KMS-11 (cell line): ENCODE measurements at regions not wholly inside any gene's neighbourhood (a gene's known extent, or its start where the extent isn't known, plus 50 kb on each side); places are given as distances from the start of the nearest gene placed in this dataset.

Experiments
- H2AFZ ChIP-seq: fragments of 200-600 bp; sonication (generic); 2 replicates; pipeline ENCODE4 v1.6.1; 2016; ENCODE audit warnings: antibody characterized with exemption, mixed run types, low read depth
- H3K27ac ChIP-seq: fragments of 200-600 bp; sonication (generic); 2 replicates; pipeline ENCODE4 v1.6.1; 2016; ENCODE audit warnings: mild to moderate bottlenecking, mixed run types
- H3K27me3 ChIP-seq: fragments of 200-600 bp; sonication (generic); 2 replicates; pipeline ENCODE4 v1.6.1; 2017; ENCODE audit warnings: mild to moderate bottlenecking, low read depth, mixed run types, moderate library complexity; ENCODE audit not compliant: insufficient read depth
- H3K36me3 ChIP-seq: fragments of 200-600 bp; sonication (generic); 2 replicates; pipeline ENCODE4 v1.6.1; 2017; ENCODE audit warnings: mild to moderate bottlenecking, mixed run types; ENCODE audit not compliant: insufficient read depth
- H3K4me1 ChIP-seq: fragments of 200-600 bp; sonication (generic); 2 replicates; pipeline ENCODE4 v1.6.1; 2016; ENCODE audit warnings: mild to moderate bottlenecking, low read depth, mixed run types; ENCODE audit not compliant: poor library complexity, severe bottlenecking
- H3K4me2 ChIP-seq: fragments of 200-600 bp; sonication (generic); 2 replicates; pipeline ENCODE4 v1.7.0; 2016; ENCODE audit warnings: mild to moderate bottlenecking, mixed run types
- H3K4me3 ChIP-seq: fragments of 200-600 bp; sonication (generic); IDR thresholded peaks from 2 replicates; pipeline ENCODE4 v1.6.1; 2017; ENCODE audit warnings: low read depth, low read length, mixed read lengths; ENCODE audit not compliant: insufficient read depth
- H3K79me2 ChIP-seq: fragments of 200-600 bp; sonication (generic); 2 replicates; pipeline ENCODE4 v1.6.1; 2016; ENCODE audit warnings: low read depth, mixed run types; ENCODE audit not compliant: insufficient read depth
- H3K9ac ChIP-seq: fragments of 200-600 bp; sonication (generic); 2 replicates; pipeline ENCODE4 v1.6.1; 2016; ENCODE audit warnings: mild to moderate bottlenecking, mixed run types
- H4K20me1 ChIP-seq: fragments of 200-600 bp; sonication (generic); 2 replicates; pipeline ENCODE4 v1.6.1; 2016; ENCODE audit warnings: mild to moderate bottlenecking, mixed run types; ENCODE audit not compliant: insufficient read depth
- TF ChIP-seq, protein P1 (sequence below): fragments of 200-600 bp; sonication (generic); conservative IDR thresholded peaks from 2 replicates; pipeline ENCODE4 v1.6.1; 2017; ENCODE audit warnings: low read depth, mild to moderate bottlenecking, antibody characterized with exemption, low read length, moderate library complexity, mixed read lengths

GRCh38 chr1:95849439-95849838 lies 615.4 kb downstream of the RWDD3 start:
- H3K4me3 ChIP-seq, result no peak overlapping the region
- H3K4me2 ChIP-seq, result no peak overlapping the region
- no peaks in the 10 kb centered on the region for H3K27me3 ChIP-seq
- H3K9ac ChIP-seq, result no peak overlapping the region
- H3K79me2 ChIP-seq, result no peaks in the 10 kb centered on the region
- no peak overlapping the region for H3K27ac ChIP-seq
- TF ChIP-seq, protein P1, sequence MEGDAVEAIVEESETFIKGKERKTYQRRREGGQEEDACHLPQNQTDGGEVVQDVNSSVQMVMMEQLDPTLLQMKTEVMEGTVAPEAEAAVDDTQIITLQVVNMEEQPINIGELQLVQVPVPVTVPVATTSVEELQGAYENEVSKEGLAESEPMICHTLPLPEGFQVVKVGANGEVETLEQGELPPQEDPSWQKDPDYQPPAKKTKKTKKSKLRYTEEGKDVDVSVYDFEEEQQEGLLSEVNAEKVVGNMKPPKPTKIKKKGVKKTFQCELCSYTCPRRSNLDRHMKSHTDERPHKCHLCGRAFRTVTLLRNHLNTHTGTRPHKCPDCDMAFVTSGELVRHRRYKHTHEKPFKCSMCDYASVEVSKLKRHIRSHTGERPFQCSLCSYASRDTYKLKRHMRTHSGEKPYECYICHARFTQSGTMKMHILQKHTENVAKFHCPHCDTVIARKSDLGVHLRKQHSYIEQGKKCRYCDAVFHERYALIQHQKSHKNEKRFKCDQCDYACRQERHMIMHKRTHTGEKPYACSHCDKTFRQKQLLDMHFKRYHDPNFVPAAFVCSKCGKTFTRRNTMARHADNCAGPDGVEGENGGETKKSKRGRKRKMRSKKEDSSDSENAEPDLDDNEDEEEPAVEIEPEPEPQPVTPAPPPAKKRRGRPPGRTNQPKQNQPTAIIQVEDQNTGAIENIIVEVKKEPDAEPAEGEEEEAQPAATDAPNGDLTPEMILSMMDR, result no peak
- H3K36me3 ChIP-seq, result no peaks in the 10 kb centered on the region
- H2AFZ ChIP-seq, result no peak overlapping the region
- H3K4me1 ChIP-seq, result no peaks in the 10 kb centered on the region
- no peaks in the 10 kb centered on the region for H4K20me1 ChIP-seq

- TF ChIP-seq, protein P1, result no peak
- Histone ChIP-seq H3K36me3 (no peaks in the 10 kb centered on the region), H3K27me3 (no peaks in the 10 kb centered on the region), H3K9ac (no peak overlapping the region), H3K4me2 (no peak overlapping the region), H3K27ac (no peak overlapping the region), H2AFZ (no peak overlapping the region), H3K79me2 (no peaks in the 10 kb centered on the region), H4K20me1 (no peaks in the 10 kb centered on the region), H3K4me3 (no peak overlapping the region), H3K4me1 (no peaks in the 10 kb centered on the region)
Measured at GRCh38 chr1:95850165-95850649, 616.2 kb downstream of the RWDD3 start.

DNA sequence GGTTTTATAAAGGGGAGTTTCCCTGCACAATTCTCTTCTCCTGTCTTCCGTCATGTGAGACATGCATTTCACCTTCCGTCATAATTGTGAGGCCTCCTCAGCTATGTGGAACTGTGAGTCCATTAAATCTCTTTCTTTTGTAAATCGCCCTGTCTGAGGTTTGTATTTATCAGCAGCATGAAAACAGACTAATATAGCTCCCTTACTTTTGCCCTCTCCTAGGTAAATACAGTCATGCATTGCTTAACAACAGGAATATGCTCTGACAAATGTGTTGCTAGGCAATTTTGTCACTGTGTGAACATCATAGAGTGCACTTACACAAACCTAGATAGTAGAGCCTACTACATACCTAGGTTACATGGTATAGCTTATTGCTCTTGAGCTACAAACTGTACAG lies 616.8 kb downstream of the RWDD3 start:
- no peak overlapping the region for H3K27ac ChIP-seq
- no peaks in the 10 kb centered on the region for H4K20me1 ChIP-seq
- TF ChIP-seq, protein P1, result no peak

GRCh38 chr1:95852483-95853070 lies 618.6 kb downstream of the RWDD3 start:
- no peak overlapping the region for H3K4me2 ChIP-seq
- H3K36me3 ChIP-seq, result no peaks in the 10 kb centered on the region
- H4K20me1 ChIP-seq, result no peaks in the 10 kb centered on the region
- no peak overlapping the region for H2AFZ ChIP-seq
- TF ChIP-seq, protein P1, result no peak
- no peak overlapping the region for H3K27ac ChIP-seq
- H3K79me2 ChIP-seq, result no peaks in the 10 kb centered on the region
- no peaks in the 10 kb centered on the region for H3K4me1 ChIP-seq
- no peak overlapping the region for H3K9ac ChIP-seq
- H3K27me3 ChIP-seq, result no peaks in the 10 kb centered on the region
- no peak overlapping the region for H3K4me3 ChIP-seq

More for the DNA sequence above, 616.8 kb downstream of the RWDD3 start:
- no peaks in the 10 kb centered on the region for H3K79me2 ChIP-seq
- no peak overlapping the region for H3K4me2 ChIP-seq
- H3K36me3 ChIP-seq, result no peaks in the 10 kb centered on the region
- no peak overlapping the region for H2AFZ ChIP-seq
- H3K4me1 ChIP-seq, result no peaks in the 10 kb centered on the region
- H3K9ac ChIP-seq, result no peak overlapping the region
- no peak overlapping the region for H3K4me3 ChIP-seq
- no peaks in the 10 kb centered on the region for H3K27me3 ChIP-seq
